ENCODE measurements at regions not wholly inside any gene's neighbourhood (a gene's known extent, or its start where the extent isn't known, plus 50 kb on each side); places are given as distances from the start of the nearest gene placed in this dataset.
"Not testable (repeated sequence)": the region's sequence is repeated elsewhere in the genome, so short reads cannot be mapped to it uniquely, and the experiment has no call there.

DNA sequence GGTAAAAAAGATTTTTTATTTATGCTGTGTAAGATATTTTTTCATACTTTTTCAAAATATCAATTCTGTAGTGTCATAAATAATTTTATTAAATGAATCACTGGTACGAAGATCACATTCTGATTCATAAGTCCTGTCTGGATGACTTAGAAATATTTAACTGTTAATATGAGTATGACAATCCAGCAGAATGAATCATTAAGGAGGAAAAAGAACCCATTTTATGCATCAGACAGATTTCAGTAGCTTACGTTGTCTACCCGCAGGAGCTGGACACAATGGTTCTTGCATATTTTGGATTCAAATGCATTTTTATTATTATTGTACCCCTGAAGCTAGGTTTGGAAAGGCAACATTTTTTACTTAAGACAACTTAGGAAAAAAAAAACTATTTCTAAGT is 448.9 kb upstream of the TSPY4 start:
- WGBS, 2 donors = 82% methylated on average over 3 of the region's 3 CpGs; no CpG with 5 or more reads in 1 of the 2 donors

GRCh38 chrY:8897876-8898275 is 439.4 kb upstream of the TSPY4 start:
- no peak for DNase-seq (ENCODE audit: low spot score in 2 of 2)
- Histone ChIP-seq H3K36me3 (no peaks in the 10 kb centered on the region), H3K4me1 (no peaks in the 10 kb centered on the region), H3K27me3 (no peaks in the 10 kb centered on the region), H3K4me3 (no peak overlapping the region), H3K27ac (no peak overlapping the region), H3K9me3 (no peaks in the 10 kb centered on the region)
- 62% methylated on average over 1 of the region's 1 CpG; no CpG with 5 or more reads in 1 of the 2 donors for WGBS, 2 donors
- no peak for TF ChIP-seq POLR2A (IDR thresholded peaks at IDR 0.05)
- TF ChIP-seq, protein P1, sequence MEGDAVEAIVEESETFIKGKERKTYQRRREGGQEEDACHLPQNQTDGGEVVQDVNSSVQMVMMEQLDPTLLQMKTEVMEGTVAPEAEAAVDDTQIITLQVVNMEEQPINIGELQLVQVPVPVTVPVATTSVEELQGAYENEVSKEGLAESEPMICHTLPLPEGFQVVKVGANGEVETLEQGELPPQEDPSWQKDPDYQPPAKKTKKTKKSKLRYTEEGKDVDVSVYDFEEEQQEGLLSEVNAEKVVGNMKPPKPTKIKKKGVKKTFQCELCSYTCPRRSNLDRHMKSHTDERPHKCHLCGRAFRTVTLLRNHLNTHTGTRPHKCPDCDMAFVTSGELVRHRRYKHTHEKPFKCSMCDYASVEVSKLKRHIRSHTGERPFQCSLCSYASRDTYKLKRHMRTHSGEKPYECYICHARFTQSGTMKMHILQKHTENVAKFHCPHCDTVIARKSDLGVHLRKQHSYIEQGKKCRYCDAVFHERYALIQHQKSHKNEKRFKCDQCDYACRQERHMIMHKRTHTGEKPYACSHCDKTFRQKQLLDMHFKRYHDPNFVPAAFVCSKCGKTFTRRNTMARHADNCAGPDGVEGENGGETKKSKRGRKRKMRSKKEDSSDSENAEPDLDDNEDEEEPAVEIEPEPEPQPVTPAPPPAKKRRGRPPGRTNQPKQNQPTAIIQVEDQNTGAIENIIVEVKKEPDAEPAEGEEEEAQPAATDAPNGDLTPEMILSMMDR (IDR thresholded peaks at IDR 0.05) = no peak
- TF ChIP-seq EP300 (IDR thresholded peaks at IDR 0.05) = no peak

More for the DNA sequence above, 448.9 kb upstream of the TSPY4 start:
- H3K9me3 ChIP-seq = no peaks in the 10 kb centered on the region
- TF ChIP-seq, protein P1 (IDR thresholded peaks at IDR 0.05) = no peak
- no peak for TF ChIP-seq EP300 (IDR thresholded peaks at IDR 0.05)
- no peak for TF ChIP-seq POLR2A (IDR thresholded peaks at IDR 0.05)
- no peaks in the 10 kb centered on the region for H3K36me3 ChIP-seq
- H3K27me3 ChIP-seq = no peaks in the 10 kb centered on the region
- DNase-seq (ENCODE audit: low spot score in 2 of 2) = no peak
- H3K4me3 ChIP-seq = no peak overlapping the region
- no peaks in the 10 kb centered on the region for H3K4me1 ChIP-seq
- H3K27ac ChIP-seq = no peak overlapping the region

DNA sequence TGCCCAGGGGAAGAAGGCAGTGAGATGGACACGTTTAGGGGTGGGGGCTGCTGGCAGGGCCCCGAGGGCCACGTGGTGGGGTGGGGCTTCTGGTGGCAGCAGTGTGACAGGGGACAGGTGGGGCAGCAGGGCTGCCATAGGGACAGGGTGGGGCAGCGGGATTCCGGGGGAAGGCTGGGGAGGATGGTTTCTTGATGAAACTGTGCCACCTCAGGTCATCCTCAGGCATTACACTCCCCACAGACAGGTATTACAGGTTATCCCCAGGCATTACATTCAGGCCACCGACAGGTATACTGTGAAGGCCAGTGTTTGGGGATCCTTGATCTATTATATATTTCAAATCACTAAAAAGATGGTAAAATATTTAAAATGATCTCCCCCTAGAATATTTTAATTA is 432.1 kb upstream of the TSPY4 start:
- H3K36me3 ChIP-seq = no peaks in the 10 kb centered on the region
- H3K27me3 ChIP-seq = no peaks in the 10 kb centered on the region
- H3K9me3 ChIP-seq = no peaks in the 10 kb centered on the region
- no peak overlapping the region for H3K27ac ChIP-seq
- WGBS, 2 donors = 67% methylated on average over 6 of the region's 6 CpGs; no CpG with 5 or more reads in 1 of the 2 donors
- DNase-seq (ENCODE audit: low spot score in 2 of 2) = no peak
- H3K4me3 ChIP-seq = no peak overlapping the region
- TF ChIP-seq EP300 (IDR thresholded peaks at IDR 0.05) = no peak
- no peak for TF ChIP-seq POLR2A (IDR thresholded peaks at IDR 0.05)
- TF ChIP-seq, protein P1 (IDR thresholded peaks at IDR 0.05) = no peak
- no peaks in the 10 kb centered on the region for H3K4me1 ChIP-seq

DNA sequence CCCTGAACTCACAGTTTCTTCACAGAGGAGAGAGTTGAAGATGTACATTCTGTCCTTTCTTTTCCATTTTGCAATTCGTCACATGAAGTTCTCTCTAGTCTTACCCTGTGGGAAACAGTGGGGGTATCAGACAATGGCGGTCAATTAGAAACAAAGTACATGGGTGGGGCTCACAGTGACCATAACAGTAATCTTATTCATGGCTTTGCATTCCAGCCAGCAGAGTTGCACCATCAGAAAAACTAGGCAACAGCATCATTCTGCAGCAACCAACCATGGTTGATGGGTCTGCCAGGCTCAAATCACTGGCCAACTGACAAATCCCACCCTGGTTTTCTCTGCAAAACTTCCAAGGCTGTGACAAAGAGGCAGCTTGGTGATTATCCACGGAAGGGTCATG is 414.7 kb upstream of the TSPY4 start:
- 26% methylated on average over 3 of the region's 3 CpGs; no CpG with 5 or more reads in 1 of the 2 donors for WGBS, 2 donors
- peak in 1 of 2 donors; percentile 29 for TF ChIP-seq EP300 (IDR thresholded peaks at IDR 0.05)
- H3K4me3 ChIP-seq = not testable (repeated sequence)

More for the DNA sequence above, 414.7 kb upstream of the TSPY4 start:
- peak overlapping the region in 1 of 4 donors; percentile 33 for H3K27ac ChIP-seq
- H3K4me1 ChIP-seq, H3K9me3 ChIP-seq, H3K36me3 ChIP-seq, H3K27me3 ChIP-seq: not testable (repeated sequence)
- DNase-seq (ENCODE audit: low spot score in 2 of 2) = peak in 1 of 2 donors; percentile 5

Measured in tibial nerve (tissue), 4 donors.